ENCODE measurements at regions not wholly inside any gene's neighbourhood (a gene's known extent, or its start where the extent isn't known, plus 50 kb on each side); places are given as distances from the start of the nearest gene placed in this dataset.

DNA sequence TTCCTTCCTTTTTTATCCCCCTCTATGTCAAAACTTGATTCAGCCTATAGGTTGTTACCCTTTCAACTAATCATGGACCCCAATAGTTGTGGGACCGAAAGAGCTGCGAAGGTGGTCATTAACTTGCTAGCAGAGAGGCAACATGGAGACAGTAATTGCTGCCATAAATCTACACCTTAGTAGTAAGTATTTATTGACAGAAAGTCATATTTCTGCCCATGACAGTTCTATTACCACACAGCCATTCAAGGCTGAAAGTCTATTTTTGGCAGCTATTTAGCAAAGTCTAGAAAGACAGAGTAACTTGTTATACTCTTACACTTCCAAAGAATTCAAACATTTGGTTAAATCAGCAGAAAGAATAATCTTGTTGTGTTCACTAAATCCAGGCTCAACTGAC is 236.2 kb downstream of the PRELID2 start:
- TF ChIP-seq POLR2A (IDR thresholded peaks at IDR 0.05; ENCODE audit: low read depth, low read length) (no peak), RAD21 (IDR thresholded peaks at IDR 0.05; ENCODE audit: low read length) (no peak)

Data from IMR-90 (cell line).